ENCODE measurements at regions not wholly inside any gene's neighbourhood (a gene's known extent, or its start where the extent isn't known, plus 50 kb on each side); places are given as distances from the start of the nearest gene placed in this dataset.

GRCh38 chr6:93177438-93177837 lies 241.9 kb downstream of the EPHA7 start:
- Histone ChIP-seq H2AFZ (ENCODE audit: low read length) (no peak overlapping the region), H2AK5ac (ENCODE audit: insufficient read length, low read length) (no peak overlapping the region), H2BK20ac (ENCODE audit: low read depth, low read length, poor library complexity, severe bottlenecking) (no peak overlapping the region), H4K5ac (ENCODE audit: insufficient read length, low read depth, low read length) (no peak overlapping the region), H3K4me1 (ENCODE audit: insufficient read depth, low read length) (no peaks in the 10 kb centered on the region), H2BK15ac (ENCODE audit: low read depth, low read length) (no peak overlapping the region), H3K56ac (ENCODE audit: insufficient read length, low read depth, low read length) (no peak overlapping the region), H3K4ac (ENCODE audit: low read depth, low read length) (no peak overlapping the region), H3K27me3 (ENCODE audit: insufficient read depth, low read length) (no peaks in the 10 kb centered on the region), H2BK120ac (ENCODE audit: low read depth, low read length, poor library complexity, severe bottlenecking) (no peak overlapping the region), H4K91ac (ENCODE audit: insufficient read length, low read depth, low read length) (no peak overlapping the region), H4K20me1 (ENCODE audit: control insufficient read depth, insufficient read depth, insufficient read length) (no peaks in the 10 kb centered on the region), H3T11ph (ENCODE audit: low read length) (no peak overlapping the region), H4K8ac (replicated peaks; ENCODE audit: insufficient read length, low read depth, low read length) (no peak overlapping the region), H3K9me3 (ENCODE audit: control insufficient read depth, low read depth, low read length) (no peaks in the 10 kb centered on the region), H3K14ac (ENCODE audit: insufficient read depth, low read length) (no peak overlapping the region), H3K23me2 (ENCODE audit: insufficient read length, low read depth, low read length, poor library complexity, severe bottlenecking) (no peaks in the 10 kb centered on the region), H3K9ac (ENCODE audit: extremely low read depth, insufficient read length, low read length) (no peak overlapping the region), H3K79me1 (ENCODE audit: insufficient read depth, low read depth, low read length, poor library complexity, severe bottlenecking) (no peaks in the 10 kb centered on the region), H3K79me2 (ENCODE audit: insufficient read depth, low read length) (no peaks in the 10 kb centered on the region), H3K18ac (ENCODE audit: insufficient read length, low read depth, low read length) (no peak overlapping the region), H3K4me2 (ENCODE audit: insufficient read depth, insufficient read length, low read length) (no peak overlapping the region), H2BK12ac (ENCODE audit: insufficient read length, low read depth, low read length) (no peak overlapping the region), H3K23ac (ENCODE audit: insufficient read length, low read depth, low read length) (no peak overlapping the region), H3K27ac (ENCODE audit: insufficient read length, low read depth, low read length) (no peak overlapping the region), H2BK5ac (ENCODE audit: insufficient read length, low read length) (no peak overlapping the region)
- Mint-ChIP-seq H3K27me3 (ENCODE audit: low read depth) (no peaks in the 10 kb centered on the region), H3K4me1 (peaks cover 23 to 55% of the 10 kb centered on the region in 2 experiments), H3K9me3 (no peaks in the 10 kb centered on the region), H3K36me3 (ENCODE audit: insufficient read depth in 1 of 3, low read depth in 3 of 3) (no peaks in the 10 kb centered on the region), H3K27ac (no peak overlapping the region), H3K4me3 (no peak overlapping the region)
- WGBS (ENCODE audit: extremely low coverage, insufficient read length, low lambda C conversion rate): no CpG with 5 or more reads among the region's 3 CpGs
- DNase-seq: no peak
- TF ChIP-seq CTCF (conservative IDR thresholded peaks at IDR 0.05): no peak

Data from H9 (cell line).